GM18870 (cell line): ENCODE measurements at regions not wholly inside any gene's neighbourhood (a gene's known extent, or its start where the extent isn't known, plus 50 kb on each side); places are given as distances from the start of the nearest gene placed in this dataset.

Experiments
- ATAC-seq: cut with Tn5 transposase; IDR thresholded peaks from one replicate; pipeline ENCODE4 v1.9.1; 2021; ENCODE audit warnings: moderate library complexity; ENCODE audit not compliant: unreplicated experiment

- ATAC-seq = no peak
Measured at GRCh38 chr18:32621034-32621433, 150.4 kb upstream of the GAREM1 start.

- no peak for ATAC-seq
Measured at GRCh38 chr18:32618546-32618945, 147.9 kb upstream of the GAREM1 start.

- no peak for ATAC-seq
Measured at GRCh38 chr18:32613821-32614220, 143.1 kb upstream of the GAREM1 start.

GRCh38 chr18:32612651-32613050 lies 142.0 kb upstream of the GAREM1 start:
- ATAC-seq = no peak

GRCh38 chr18:32610176-32610575 lies 139.5 kb upstream of the GAREM1 start:
- no peak for ATAC-seq

- ATAC-seq = no peak
Measured at GRCh38 chr18:32607816-32608215, 137.1 kb upstream of the GAREM1 start.

- no peak for ATAC-seq
Measured at GRCh38 chr18:32598144-32598543, 127.5 kb upstream of the GAREM1 start.

- no peak for ATAC-seq
Measured at GRCh38 chr18:32596501-32596900, 125.8 kb upstream of the GAREM1 start.

- ATAC-seq = no peak
Measured at GRCh38 chr18:32595832-32596231, 125.2 kb upstream of the GAREM1 start.

GRCh38 chr18:32588191-32588590 lies 117.5 kb upstream of the GAREM1 start:
- ATAC-seq = no peak

GRCh38 chr18:32583431-32583830 lies 112.7 kb upstream of the GAREM1 start:
- ATAC-seq = no peak

GRCh38 chr18:32582455-32582854 lies 111.8 kb upstream of the GAREM1 start:
- ATAC-seq = no peak

GRCh38 chr18:32577561-32577960 lies 106.9 kb upstream of the GAREM1 start:
- ATAC-seq = no peak

GRCh38 chr18:32576296-32576916 lies 105.7 kb upstream of the GAREM1 start:
- no peak for ATAC-seq

- no peak for ATAC-seq
Measured at GRCh38 chr18:32566960-32567359, 96.3 kb upstream of the GAREM1 start.

GRCh38 chr18:32553640-32554365 lies 83.1 kb upstream of the GAREM1 start:
- no peak for ATAC-seq

GRCh38 chr18:32553174-32553573 lies 82.5 kb upstream of the GAREM1 start:
- no peak for ATAC-seq

- ATAC-seq = peak; percentile 92
Measured at GRCh38 chr18:32552421-32553030, 81.8 kb upstream of the GAREM1 start.

- ATAC-seq = no peak
Measured at GRCh38 chr18:32550963-32551362, 80.3 kb upstream of the GAREM1 start.

- no peak for ATAC-seq
Measured at GRCh38 chr18:32549248-32550110, 78.8 kb upstream of the GAREM1 start.

- no peak for ATAC-seq
Measured at GRCh38 chr18:32548688-32549087, 78.0 kb upstream of the GAREM1 start.
